ENCODE measurements at regions not wholly inside any gene's neighbourhood (a gene's known extent, or its start where the extent isn't known, plus 50 kb on each side); places are given as distances from the start of the nearest gene placed in this dataset.

DNA sequence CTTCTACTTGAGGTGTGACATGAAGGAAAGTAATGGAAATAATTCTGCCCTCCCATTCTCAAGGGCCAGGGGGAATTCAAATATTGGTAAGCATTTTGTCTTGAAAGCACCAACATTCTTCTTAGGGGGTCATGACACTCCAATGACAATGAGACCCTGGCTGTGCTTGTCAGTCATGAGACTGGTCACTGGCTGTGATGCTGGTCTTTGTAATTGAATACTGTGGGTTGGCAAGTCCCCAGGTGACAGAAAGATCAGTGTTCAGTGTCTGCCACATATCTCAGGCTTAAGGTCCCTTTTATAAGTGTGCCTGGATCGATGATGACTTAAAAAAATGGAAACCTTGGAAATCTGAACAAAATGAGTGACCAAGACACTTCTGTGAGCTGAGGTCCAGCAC lies 151.4 kb downstream of the SNRPN start:
- 82% methylated on average over 1 of the region's 1 CpG for WGBS (ENCODE audit: insufficient coverage)
- H3K36me3 ChIP-seq (replicated peaks in 1 of 2; ENCODE audit: control extremely low read depth in 1 of 2, control insufficient read depth in 1 of 2, extremely low read depth in 1 of 2, insufficient read depth in 2 of 2, low read length in 1 of 2), result peaks cover 0 to 44% of the 10 kb centered on the region in 2 experiments
- intact Hi-C loops (cut with micrococcal nuclease), result no loop called here
- no peaks in the 10 kb centered on the region for H3K4me1 ChIP-seq (ENCODE audit: control insufficient read depth in 2 of 2, insufficient read depth in 2 of 2, low read length in 2 of 2)
- H3K9me3 Mint-ChIP-seq (ENCODE audit: insufficient read depth), result peaks cover 10% of the 10 kb centered on the region
- DNase-seq, result no peak
- H3K4me3 ChIP-seq (ENCODE audit: control extremely low read depth in 1 of 5, extremely low read depth in 1 of 5, insufficient read depth in 1 of 5, low read depth in 2 of 5, low read length in 4 of 5), result no peak overlapping the region
- H3K9me3 ChIP-seq (ENCODE audit: control extremely low read depth in 1 of 3, control insufficient read depth in 2 of 3, insufficient read depth in 1 of 3, low read length in 2 of 3), result peaks cover 1 to 34% (median 26%) of the 10 kb centered on the region in 3 donors
- H3K27ac ChIP-seq (ENCODE audit: low read length in 2 of 2), result no peak overlapping the region
- ATAC-seq (ENCODE audit: low read depth), result no peak
- H3K9ac ChIP-seq (ENCODE audit: low read length), result no peak overlapping the region
- no peak overlapping the region for H3K4me2 ChIP-seq (replicated peaks; ENCODE audit: low read depth, low read length, poor library complexity, severe bottlenecking)
- H3K27ac Mint-ChIP-seq, result no peak overlapping the region
- H3K4me1 Mint-ChIP-seq, result no peaks in the 10 kb centered on the region
- H2AFZ ChIP-seq (ENCODE audit: insufficient read depth, low read depth, low read length, poor library complexity, severe bottlenecking), result no peak overlapping the region
- no peaks in the 10 kb centered on the region for H3K27me3 Mint-ChIP-seq
- CTCF ChIA-PET, result no interaction called here
- POLR2A ChIA-PET, result no interaction called here
- no peak for TF ChIP-seq EZH2 (IDR thresholded peaks at IDR 0.05; ENCODE audit: borderline replicate concordance, insufficient read depth, low read depth, low read length, poor library complexity, severe bottlenecking)
- TF ChIP-seq, protein P1, sequence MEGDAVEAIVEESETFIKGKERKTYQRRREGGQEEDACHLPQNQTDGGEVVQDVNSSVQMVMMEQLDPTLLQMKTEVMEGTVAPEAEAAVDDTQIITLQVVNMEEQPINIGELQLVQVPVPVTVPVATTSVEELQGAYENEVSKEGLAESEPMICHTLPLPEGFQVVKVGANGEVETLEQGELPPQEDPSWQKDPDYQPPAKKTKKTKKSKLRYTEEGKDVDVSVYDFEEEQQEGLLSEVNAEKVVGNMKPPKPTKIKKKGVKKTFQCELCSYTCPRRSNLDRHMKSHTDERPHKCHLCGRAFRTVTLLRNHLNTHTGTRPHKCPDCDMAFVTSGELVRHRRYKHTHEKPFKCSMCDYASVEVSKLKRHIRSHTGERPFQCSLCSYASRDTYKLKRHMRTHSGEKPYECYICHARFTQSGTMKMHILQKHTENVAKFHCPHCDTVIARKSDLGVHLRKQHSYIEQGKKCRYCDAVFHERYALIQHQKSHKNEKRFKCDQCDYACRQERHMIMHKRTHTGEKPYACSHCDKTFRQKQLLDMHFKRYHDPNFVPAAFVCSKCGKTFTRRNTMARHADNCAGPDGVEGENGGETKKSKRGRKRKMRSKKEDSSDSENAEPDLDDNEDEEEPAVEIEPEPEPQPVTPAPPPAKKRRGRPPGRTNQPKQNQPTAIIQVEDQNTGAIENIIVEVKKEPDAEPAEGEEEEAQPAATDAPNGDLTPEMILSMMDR (IDR thresholded peaks at IDR 0.05), result no peak
- H3K27me3 ChIP-seq (replicated peaks in 1 of 4; ENCODE audit: control extremely low read depth in 1 of 4, control insufficient read depth in 3 of 4, insufficient read depth in 4 of 4, low read length in 3 of 4), result no peaks in the 10 kb centered on the region
- H3K79me2 ChIP-seq (ENCODE audit: control insufficient read depth, insufficient read depth, low read length), result no peaks in the 10 kb centered on the region
- H3K4me3 Mint-ChIP-seq, result no peak overlapping the region
- no peaks in the 10 kb centered on the region for H4K20me1 ChIP-seq (ENCODE audit: control insufficient read depth, insufficient read depth, low read length, poor library complexity, severe bottlenecking)

DNA sequence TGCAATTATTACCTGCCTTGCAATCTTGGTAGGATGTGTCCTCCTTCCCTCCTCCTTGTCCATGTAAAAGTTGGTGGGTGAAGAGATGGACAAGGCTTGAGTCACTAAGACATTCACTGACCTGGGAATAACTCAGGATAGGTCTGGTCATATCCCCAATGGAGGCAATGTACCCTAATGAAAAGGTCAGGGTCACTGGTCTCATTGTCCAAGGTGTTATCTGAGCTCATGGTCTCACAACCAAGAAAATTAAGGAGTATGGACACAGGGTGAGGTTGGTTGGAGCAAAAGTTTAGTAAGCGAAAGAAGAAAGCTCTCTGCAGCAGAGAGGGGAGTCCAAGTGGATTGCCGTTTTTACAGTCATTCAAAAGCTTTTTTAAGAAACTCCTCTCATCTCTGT lies 179.0 kb downstream of the SNRPN start:
- intact Hi-C loops (cut with micrococcal nuclease), result no loop called here
- H3K9ac ChIP-seq (ENCODE audit: low read length), result no peak overlapping the region
- Mint-ChIP-seq H3K4me1 (no peaks in the 10 kb centered on the region), H3K4me3 (no peak overlapping the region), H3K27ac (no peak overlapping the region), H3K27me3 (no peaks in the 10 kb centered on the region), H3K9me3 (ENCODE audit: insufficient read depth) (peaks cover 16% of the 10 kb centered on the region)
- H3K4me3 ChIP-seq (ENCODE audit: control extremely low read depth in 1 of 5, extremely low read depth in 1 of 5, insufficient read depth in 1 of 5, low read depth in 2 of 5, low read length in 4 of 5), result no peak overlapping the region
- H3K27ac ChIP-seq (ENCODE audit: low read length in 2 of 2), result no peak overlapping the region
- no CpG with 5 or more reads among the region's 2 CpGs for WGBS (ENCODE audit: insufficient coverage)
- ChIA-PET POLR2A (no interaction called here), CTCF (interaction anchor here (1.1 kb wide), 1 partner anchor 10 kb away, joined by 3 read pairs; no protein-coding TSS in a partner anchor)
- no peaks in the 10 kb centered on the region for H4K20me1 ChIP-seq (ENCODE audit: control insufficient read depth, insufficient read depth, low read length, poor library complexity, severe bottlenecking)
- H3K4me2 ChIP-seq (replicated peaks; ENCODE audit: low read depth, low read length, poor library complexity, severe bottlenecking), result no peak overlapping the region
- no peaks in the 10 kb centered on the region for H3K4me1 ChIP-seq (ENCODE audit: control insufficient read depth in 2 of 2, insufficient read depth in 2 of 2, low read length in 2 of 2)
- no peak for DNase-seq
- no peak for ATAC-seq (ENCODE audit: low read depth)
- H3K36me3 ChIP-seq (replicated peaks in 1 of 2; ENCODE audit: control extremely low read depth in 1 of 2, control insufficient read depth in 1 of 2, extremely low read depth in 1 of 2, insufficient read depth in 2 of 2, low read length in 1 of 2), result no peaks in the 10 kb centered on the region
- no peaks in the 10 kb centered on the region for H3K79me2 ChIP-seq (ENCODE audit: control insufficient read depth, insufficient read depth, low read length)
- H3K9me3 ChIP-seq (ENCODE audit: control extremely low read depth in 1 of 3, control insufficient read depth in 2 of 3, insufficient read depth in 1 of 3, low read length in 2 of 3), result peaks cover 0 to 6% (median 1%) of the 10 kb centered on the region in 3 donors
- no peaks in the 10 kb centered on the region for H3K27me3 ChIP-seq (replicated peaks in 1 of 4; ENCODE audit: control extremely low read depth in 1 of 4, control insufficient read depth in 3 of 4, insufficient read depth in 4 of 4, low read length in 3 of 4)
- TF ChIP-seq, protein P1 (IDR thresholded peaks at IDR 0.05), result no peak
- no peak for TF ChIP-seq EZH2 (IDR thresholded peaks at IDR 0.05; ENCODE audit: borderline replicate concordance, insufficient read depth, low read depth, low read length, poor library complexity, severe bottlenecking)
- H2AFZ ChIP-seq (ENCODE audit: insufficient read depth, low read depth, low read length, poor library complexity, severe bottlenecking), result no peak overlapping the region
